Adrenal gland (tissue), 9 donors: ENCODE measurements at regions not wholly inside any gene's neighbourhood (a gene's known extent, or its start where the extent isn't known, plus 50 kb on each side); places are given as distances from the start of the nearest gene placed in this dataset.
"Not testable (repeated sequence)": the region's sequence is repeated elsewhere in the genome, so short reads cannot be mapped to it uniquely, and the experiment has no call there.

Experiments used
- DNase-seq, 7 donors: peaks; one replicate each; pipeline ENCODE4 v3.0.0-alpha.2; 2019 to 2020
- H3K27ac ChIP-seq, 5 donors: fragments of 200-600 bp; sonication (generic) in 4 of 5; 1 replicate in 3 of 5; 2 replicates in 2 of 5; pipeline versions ENCODE4 v1.5.1 to v1.8.0; 2016 to 2020; ENCODE audit warnings: mild to moderate bottlenecking in 1 of 5
- H3K27me3 ChIP-seq: fragments of 200-600 bp; 2 replicates; pipeline ENCODE4 v1.8.0; 2021
- H3K36me3 ChIP-seq, 2 donors: fragments of 200-600 bp; replicated peaks in 1 of 2; 1 replicate in 1 of 2; 2 replicates in 1 of 2; pipeline versions ENCODE4 v1.5.1 to v1.8.0; 2018 to 2022
- H3K4me1 ChIP-seq, 2 donors: fragments of 200-600 bp; replicated peaks in 1 of 2; 1 replicate in 1 of 2; 2 replicates in 1 of 2; pipeline versions ENCODE4 v1.5.1 to v1.8.0; 2018 to 2021
- H3K4me3 ChIP-seq, 4 donors: fragments of 200-600 bp; sonication (generic) in 3 of 4; one replicate each; pipeline ENCODE4 v1.5.1; 2016 to 2018
- H3K9me3 ChIP-seq, 3 donors: fragments of 200-600 bp; sonication (generic) in 1 of 3; replicated peaks in 1 of 3; 1 replicate in 2 of 3; 2 replicates in 1 of 3; pipeline versions ENCODE4 v1.5.1 to v1.8.0; 2016 to 2021
- POLR2A ChIP-seq, 2 donors: fragments of 450-650 bp; IDR thresholded peaks; one replicate each; pipeline ENCODE4 v1.6.1; 2017; ENCODE audit warnings: antibody characterized with exemption in 2 of 2, mild to moderate bottlenecking in 2 of 2, moderate library complexity in 1 of 2
- WGBS, 4 donors: extraction: QIAGEN DNeasy Blood & Tissue Kit in 2 of 4; methylation state at CpG; one replicate each; pipeline versions ENCODE4 v1.1.5 to v1.1.7; 2013 to 2017; 5-methylcytosine and 5-hydroxymethylcytosine counted together
- intact Hi-C, 2 donors: fragments of 100-400 bp; cut with DNase I; formaldehyde crosslinking; loops; one replicate each; pipeline versions ENCODE4 v1.14.1 to v1.15.0; 2022 to 2023
- TF ChIP-seq, protein P1 (sequence below), 6 experiments: fragments of 450-650 bp in 4 of 6; fragments of 200-600 bp in 2 of 6; sonication (generic) in 1 of 6; IDR thresholded peaks; 1 replicate in 5 of 6; 2 replicates in 1 of 6; pipeline versions ENCODE4 v1.5.1 to v1.8.0; 2016 to 2021; ENCODE audit warnings: antibody characterized with exemption in 6 of 6, mild to moderate bottlenecking in 2 of 6, moderate library complexity in 1 of 6
- donor health status: healthy with polysubstance abuse.
- donor health status: Bipolar disorder and iron deficiency.
- donor health status: DM: yes; HTN: yes; CAD: no.
- donor health status: DM: no; HTN: no; CAD: no.
- donor health status: DM: no; HTN: no; CAD: no.

DNA sequence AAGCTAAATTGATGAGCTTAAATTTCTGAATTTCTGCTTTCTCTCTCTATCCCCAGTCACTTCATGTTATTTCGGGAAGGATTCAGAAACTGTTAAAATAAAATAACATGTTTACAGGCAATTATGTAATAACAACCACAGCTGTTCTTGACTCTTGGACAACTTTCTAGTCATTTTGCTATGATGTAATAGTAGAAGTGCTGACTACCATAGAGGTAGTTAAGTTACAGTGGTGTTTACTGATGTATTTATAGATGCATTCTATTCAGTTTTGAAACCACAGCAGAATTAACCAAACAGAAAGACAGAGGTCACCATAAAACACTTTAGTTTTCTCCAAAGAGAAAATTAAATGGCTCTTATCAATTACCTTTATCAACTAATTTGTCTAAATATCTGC, 1292.0 kb upstream of the CHAC2 start:
- Histone ChIP-seq H3K27ac (no peak overlapping the region), H3K4me1 (no peaks in the 10 kb centered on the region), H3K9me3 (no peaks in the 10 kb centered on the region), H3K27me3 (no peaks in the 10 kb centered on the region), H3K4me3 (no peak overlapping the region), H3K36me3 (no peaks in the 10 kb centered on the region)
- 71 to 74% (median 73%) methylated on average over 1 of the region's 1 CpG for WGBS, 4 donors
- no peak for TF ChIP-seq POLR2A (IDR thresholded peaks at IDR 0.05)
- TF ChIP-seq, protein P1, sequence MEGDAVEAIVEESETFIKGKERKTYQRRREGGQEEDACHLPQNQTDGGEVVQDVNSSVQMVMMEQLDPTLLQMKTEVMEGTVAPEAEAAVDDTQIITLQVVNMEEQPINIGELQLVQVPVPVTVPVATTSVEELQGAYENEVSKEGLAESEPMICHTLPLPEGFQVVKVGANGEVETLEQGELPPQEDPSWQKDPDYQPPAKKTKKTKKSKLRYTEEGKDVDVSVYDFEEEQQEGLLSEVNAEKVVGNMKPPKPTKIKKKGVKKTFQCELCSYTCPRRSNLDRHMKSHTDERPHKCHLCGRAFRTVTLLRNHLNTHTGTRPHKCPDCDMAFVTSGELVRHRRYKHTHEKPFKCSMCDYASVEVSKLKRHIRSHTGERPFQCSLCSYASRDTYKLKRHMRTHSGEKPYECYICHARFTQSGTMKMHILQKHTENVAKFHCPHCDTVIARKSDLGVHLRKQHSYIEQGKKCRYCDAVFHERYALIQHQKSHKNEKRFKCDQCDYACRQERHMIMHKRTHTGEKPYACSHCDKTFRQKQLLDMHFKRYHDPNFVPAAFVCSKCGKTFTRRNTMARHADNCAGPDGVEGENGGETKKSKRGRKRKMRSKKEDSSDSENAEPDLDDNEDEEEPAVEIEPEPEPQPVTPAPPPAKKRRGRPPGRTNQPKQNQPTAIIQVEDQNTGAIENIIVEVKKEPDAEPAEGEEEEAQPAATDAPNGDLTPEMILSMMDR (IDR thresholded peaks at IDR 0.05): no peak
- no peak for DNase-seq
- intact Hi-C loops: no loop called here

DNA sequence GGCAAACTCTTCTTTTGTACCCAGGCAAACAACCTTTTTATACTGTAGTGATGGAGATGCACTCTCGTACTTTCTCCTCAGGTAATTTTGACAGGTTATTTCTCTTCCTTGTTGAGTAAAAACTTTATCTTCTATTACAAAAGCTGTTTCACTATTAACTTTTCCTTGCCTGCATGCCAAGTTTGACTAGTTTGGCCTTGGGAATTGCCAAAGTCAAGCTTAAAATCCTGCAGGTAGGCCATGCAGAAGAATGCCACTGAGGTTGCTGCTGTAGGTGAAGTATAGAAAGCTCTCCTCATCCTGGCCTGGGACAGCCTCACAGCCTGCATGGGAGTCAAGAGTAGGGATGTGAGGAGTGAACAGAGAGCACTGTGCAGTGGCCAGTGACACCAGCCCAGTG, 1293.5 kb upstream of the CHAC2 start:
- Histone ChIP-seq H3K36me3 (no peaks in the 10 kb centered on the region), H3K27me3 (no peaks in the 10 kb centered on the region), H3K9me3 (no peaks in the 10 kb centered on the region), H3K27ac (no peak overlapping the region), H3K4me3 (no peak overlapping the region), H3K4me1 (no peaks in the 10 kb centered on the region)
- TF ChIP-seq POLR2A (IDR thresholded peaks at IDR 0.05): no peak
- TF ChIP-seq, protein P1 (IDR thresholded peaks at IDR 0.05): no peak
- DNase-seq: no peak
- WGBS, 4 donors: 51 to 70% (median 67%) methylated on average over 1 of the region's 1 CpG
- intact Hi-C loops: no loop called here

DNA sequence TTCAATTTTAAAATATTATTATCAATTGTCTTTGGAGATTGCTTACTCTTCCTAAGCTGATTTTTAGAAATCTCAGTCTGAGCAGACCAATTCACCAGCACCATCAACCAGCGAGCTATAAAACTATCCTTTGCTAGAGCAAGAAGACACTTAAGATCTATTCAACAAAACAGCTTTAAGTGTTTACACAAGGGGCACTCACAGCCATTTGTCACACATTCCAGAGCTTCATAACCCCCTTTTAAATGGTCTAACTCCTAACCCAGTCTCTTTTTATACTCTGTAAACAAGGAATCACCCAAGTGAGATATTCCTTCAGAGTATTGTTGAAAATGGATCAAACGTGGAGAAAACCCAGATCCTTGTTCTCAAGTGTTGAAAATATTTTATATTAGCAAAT, 1294.1 kb upstream of the CHAC2 start:
- Histone ChIP-seq H3K36me3 (no peaks in the 10 kb centered on the region), H3K9me3 (no peaks in the 10 kb centered on the region), H3K4me3 (no peak overlapping the region), H3K27me3 (no peaks in the 10 kb centered on the region), H3K27ac (no peak overlapping the region), H3K4me1 (no peaks in the 10 kb centered on the region)
- TF ChIP-seq, protein P1 (IDR thresholded peaks at IDR 0.05): no peak
- no peak for TF ChIP-seq POLR2A (IDR thresholded peaks at IDR 0.05)
- 42 to 53% (median 44%) methylated on average over 2 of the region's 2 CpGs for WGBS, 4 donors
- no peak for DNase-seq
- intact Hi-C loops: no loop called here

DNA sequence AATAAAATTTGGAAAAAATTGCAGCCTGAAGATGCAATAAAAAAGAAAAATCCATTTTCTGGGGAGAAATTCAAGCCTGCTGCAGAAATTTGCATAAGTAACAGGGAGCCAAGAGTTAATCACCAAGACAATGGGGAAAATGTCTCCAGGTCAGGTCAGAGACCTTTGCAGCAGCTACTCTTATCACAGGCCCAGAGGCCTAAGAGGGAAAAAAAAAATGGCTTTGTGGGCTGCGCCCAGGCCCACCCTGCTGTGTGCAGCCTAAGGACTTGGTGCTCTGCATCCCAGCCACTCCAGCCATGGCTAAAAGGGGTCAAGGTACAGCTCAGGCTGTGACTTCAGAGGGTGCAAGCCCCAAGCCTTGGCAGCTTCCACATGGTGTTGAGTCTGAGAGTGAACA, 1297.1 kb upstream of the CHAC2 start:
- H3K4me3 ChIP-seq, intact Hi-C loops, H3K9me3 ChIP-seq, H3K27me3 ChIP-seq, DNase-seq, H3K27ac ChIP-seq, H3K36me3 ChIP-seq, H3K4me1 ChIP-seq: not testable (repeated sequence)
- 83 to 92% (median 90%) methylated on average over 1 of the region's 1 CpG for WGBS, 4 donors

DNA sequence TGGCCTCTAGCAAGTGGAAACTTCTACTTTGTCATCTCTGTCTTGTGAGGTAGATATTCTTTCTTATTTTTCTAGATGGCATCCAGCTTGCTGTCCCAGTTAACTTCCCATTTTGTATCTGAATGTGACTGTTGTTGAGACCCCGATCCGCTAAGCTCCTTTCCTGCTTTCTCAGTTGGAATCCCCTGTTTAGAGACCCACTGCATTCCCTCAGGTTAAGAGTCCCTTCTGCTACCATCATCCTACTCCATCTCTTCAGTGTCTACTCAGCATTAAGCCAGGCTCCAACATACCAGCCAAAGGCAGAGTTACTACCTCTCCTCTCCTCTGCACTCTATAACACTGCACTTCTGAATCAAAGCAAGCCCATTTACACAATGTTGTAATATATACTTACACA, 1300.4 kb upstream of the CHAC2 start:
- Histone ChIP-seq H3K27me3 (no peaks in the 10 kb centered on the region), H3K9me3 (no peaks in the 10 kb centered on the region), H3K4me3 (no peak overlapping the region), H3K27ac (no peak overlapping the region), H3K36me3 (no peaks in the 10 kb centered on the region), H3K4me1 (no peaks in the 10 kb centered on the region)
- DNase-seq: no peak
- WGBS, 4 donors: 86 to 97% (median 89%) methylated on average over 2 of the region's 2 CpGs
- TF ChIP-seq, protein P1 (IDR thresholded peaks at IDR 0.05): no peak
- no peak for TF ChIP-seq POLR2A (IDR thresholded peaks at IDR 0.05)
- intact Hi-C loops: no loop called here
